Skeletal muscle satellite cell (primary cell): ENCODE measurements at regions not wholly inside any gene's neighbourhood (a gene's known extent, or its start where the extent isn't known, plus 50 kb on each side); places are given as distances from the start of the nearest gene placed in this dataset.
A peak's percentile ranks its signal among the peaks of the same experiment; 100 is the strongest.

ENCODE experiments used
- H3K27me3 ChIP-seq: 2 replicates; pipeline ENCODE4 v1.7.0; 2013; ENCODE audit warnings: low read length; ENCODE audit not compliant: control insufficient read depth, insufficient read depth
- H3K36me3 ChIP-seq: 2 replicates; pipeline ENCODE4 v1.7.0; 2013; ENCODE audit warnings: mild to moderate bottlenecking, control low read depth, low read length; ENCODE audit not compliant: insufficient read depth
- H3K4me1 ChIP-seq: 2 replicates; pipeline ENCODE4 v1.7.0; 2013; ENCODE audit warnings: low read length; ENCODE audit not compliant: control insufficient read depth, insufficient read depth
- H3K4me2 ChIP-seq: 2 replicates; pipeline ENCODE4 v1.7.0; 2013; ENCODE audit warnings: mild to moderate bottlenecking, low read length
- H3K4me3 ChIP-seq: 2 replicates; pipeline ENCODE4 v1.7.0; 2013; ENCODE audit warnings: low read length
- H3K9ac ChIP-seq: 2 replicates; pipeline ENCODE4 v1.7.0; 2013; ENCODE audit warnings: mild to moderate bottlenecking, low read depth, low read length, moderate library complexity
- H3K9me3 ChIP-seq: replicated peaks from 2 replicates; pipeline ENCODE4 v1.7.0; 2013; ENCODE audit warnings: mild to moderate bottlenecking, control low read depth, low read length

- Histone ChIP-seq H3K36me3 (no peaks in the 10 kb centered on the region), H3K4me3 (no peak overlapping the region), H3K27me3 (no peaks in the 10 kb centered on the region), H3K4me1 (peaks cover 49% of the 10 kb centered on the region), H3K4me2 (peak overlapping the region; percentile 32), H3K9me3 (no peaks in the 10 kb centered on the region), H3K9ac (no peak overlapping the region)
Measured at GRCh38 chr1:172897738-172898137, 153.0 kb downstream of the TNFSF18 start.

- Histone ChIP-seq H3K27me3 (no peaks in the 10 kb centered on the region), H3K36me3 (no peaks in the 10 kb centered on the region), H3K9ac (no peak overlapping the region), H3K9me3 (no peaks in the 10 kb centered on the region), H3K4me2 (no peak overlapping the region), H3K4me3 (no peak overlapping the region), H3K4me1 (peaks cover 55% of the 10 kb centered on the region)
Measured at GRCh38 chr1:172898866-172899265, 151.9 kb downstream of the TNFSF18 start.

GRCh38 chr1:172900376-172900997, 150.3 kb downstream of the TNFSF18 start:
- Histone ChIP-seq H3K4me1 (peaks cover 60% of the 10 kb centered on the region), H3K4me3 (no peak overlapping the region), H3K9ac (no peak overlapping the region), H3K27me3 (no peaks in the 10 kb centered on the region), H3K9me3 (no peaks in the 10 kb centered on the region), H3K4me2 (no peak overlapping the region), H3K36me3 (no peaks in the 10 kb centered on the region)

- peak overlapping the region; percentile 45 for H3K9ac ChIP-seq
Measured at GRCh38 chr1:172902200-172902599, 148.5 kb downstream of the TNFSF18 start.

GRCh38 chr1:172902861-172903381, 147.8 kb downstream of the TNFSF18 start:
- H3K4me1 ChIP-seq: peaks cover 71% of the 10 kb centered on the region
- no peak overlapping the region for H3K4me3 ChIP-seq
- no peaks in the 10 kb centered on the region for H3K27me3 ChIP-seq
- H3K9me3 ChIP-seq: no peaks in the 10 kb centered on the region
- no peaks in the 10 kb centered on the region for H3K36me3 ChIP-seq
- peak overlapping the region; percentile 45 for H3K9ac ChIP-seq
- H3K4me2 ChIP-seq: peak overlapping the region; percentile 13

More at GRCh38 chr1:172902200-172902599, 148.5 kb downstream of the TNFSF18 start:
- Histone ChIP-seq H3K27me3 (no peaks in the 10 kb centered on the region), H3K9me3 (no peaks in the 10 kb centered on the region), H3K4me3 (no peak overlapping the region), H3K4me2 (peak overlapping the region; percentile 13), H3K36me3 (no peaks in the 10 kb centered on the region), H3K4me1 (peaks cover 69% of the 10 kb centered on the region)

GRCh38 chr1:172903581-172904220, 147.0 kb downstream of the TNFSF18 start:
- no peaks in the 10 kb centered on the region for H3K27me3 ChIP-seq
- peak overlapping the region; percentile 45 for H3K9ac ChIP-seq
- H3K4me3 ChIP-seq: no peak overlapping the region
- peaks cover 63% of the 10 kb centered on the region for H3K4me1 ChIP-seq
- no peaks in the 10 kb centered on the region for H3K36me3 ChIP-seq
- H3K4me2 ChIP-seq: peak overlapping the region; percentile 13
- no peaks in the 10 kb centered on the region for H3K9me3 ChIP-seq

- Histone ChIP-seq H3K4me3 (no peak overlapping the region), H3K9ac (no peak overlapping the region), H3K4me2 (no peak overlapping the region), H3K9me3 (no peaks in the 10 kb centered on the region), H3K27me3 (no peaks in the 10 kb centered on the region), H3K36me3 (no peaks in the 10 kb centered on the region), H3K4me1 (peaks cover 71% of the 10 kb centered on the region)
Measured at GRCh38 chr1:172905452-172905851, 145.3 kb downstream of the TNFSF18 start.

GRCh38 chr1:172906778-172907592, 143.8 kb downstream of the TNFSF18 start:
- peak overlapping the region; percentile 25 for H3K9ac ChIP-seq
- no peaks in the 10 kb centered on the region for H3K9me3 ChIP-seq
- peaks cover 70% of the 10 kb centered on the region for H3K4me1 ChIP-seq
- H3K27me3 ChIP-seq: no peaks in the 10 kb centered on the region
- no peak overlapping the region for H3K4me3 ChIP-seq
- H3K36me3 ChIP-seq: no peaks in the 10 kb centered on the region
- peak overlapping the region; percentile 11 for H3K4me2 ChIP-seq

GRCh38 chr1:172907834-172908326, 142.9 kb downstream of the TNFSF18 start:
- Histone ChIP-seq H3K36me3 (no peaks in the 10 kb centered on the region), H3K9me3 (no peaks in the 10 kb centered on the region), H3K4me1 (peaks cover 61% of the 10 kb centered on the region), H3K4me2 (no peak overlapping the region), H3K27me3 (no peaks in the 10 kb centered on the region), H3K9ac (peak overlapping the region; percentile 25), H3K4me3 (no peak overlapping the region)

GRCh38 chr1:172909606-172910326, 141.0 kb downstream of the TNFSF18 start:
- Histone ChIP-seq H3K36me3 (no peaks in the 10 kb centered on the region), H3K4me3 (no peak overlapping the region), H3K4me2 (peak overlapping the region; percentile 40), H3K27me3 (no peaks in the 10 kb centered on the region), H3K9me3 (peaks cover 4% of the 10 kb centered on the region), H3K4me1 (peaks cover 48% of the 10 kb centered on the region), H3K9ac (peak overlapping the region; percentile 33)
